SK-N-SH treated with all-trans-retinoic acid at 6 μM for 48 hours (cell line): ENCODE measurements at regions not wholly inside any gene's neighbourhood (a gene's known extent, or its start where the extent isn't known, plus 50 kb on each side); places are given as distances from the start of the nearest gene placed in this dataset.

Experiments used
- ISL1 ChIP-seq: fragments of 250-450 bp; sonication (Bioruptor Pico); IDR thresholded peaks from 2 replicates; pipeline ENCODE4 v2.1.2; 2022; ENCODE audit warnings: mild to moderate bottlenecking, moderate library complexity
- TF ChIP-seq, protein P1 (sequence below): fragments of 250-450 bp; sonication (Bioruptor Pico); IDR thresholded peaks from 2 replicates; pipeline ENCODE4 v1.8.0; 2020; ENCODE audit warnings: mild to moderate bottlenecking, moderate library complexity, borderline replicate concordance

DNA sequence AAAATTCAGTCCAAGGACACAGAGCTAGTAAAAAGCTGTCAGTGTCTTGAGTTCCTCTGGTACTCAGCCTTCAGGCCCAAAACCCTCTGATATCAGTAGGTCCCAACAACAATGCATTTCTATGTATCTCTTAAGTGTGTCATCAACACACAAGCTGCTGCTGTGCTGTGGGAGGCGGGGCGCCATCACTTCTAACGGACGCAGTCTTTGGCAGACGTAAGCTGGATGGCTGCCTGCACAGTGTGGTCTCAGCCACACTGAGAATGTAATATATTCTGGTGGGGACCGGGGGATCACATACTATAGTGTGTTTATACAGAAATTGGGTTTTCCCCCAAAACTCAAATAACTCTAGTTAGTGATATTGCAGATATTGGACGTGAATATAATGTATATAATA lies 123.9 kb downstream of the SUDS3 start:
- TF ChIP-seq ISL1 (CRISPR knock-in tag) = no peak
- TF ChIP-seq, protein P1, sequence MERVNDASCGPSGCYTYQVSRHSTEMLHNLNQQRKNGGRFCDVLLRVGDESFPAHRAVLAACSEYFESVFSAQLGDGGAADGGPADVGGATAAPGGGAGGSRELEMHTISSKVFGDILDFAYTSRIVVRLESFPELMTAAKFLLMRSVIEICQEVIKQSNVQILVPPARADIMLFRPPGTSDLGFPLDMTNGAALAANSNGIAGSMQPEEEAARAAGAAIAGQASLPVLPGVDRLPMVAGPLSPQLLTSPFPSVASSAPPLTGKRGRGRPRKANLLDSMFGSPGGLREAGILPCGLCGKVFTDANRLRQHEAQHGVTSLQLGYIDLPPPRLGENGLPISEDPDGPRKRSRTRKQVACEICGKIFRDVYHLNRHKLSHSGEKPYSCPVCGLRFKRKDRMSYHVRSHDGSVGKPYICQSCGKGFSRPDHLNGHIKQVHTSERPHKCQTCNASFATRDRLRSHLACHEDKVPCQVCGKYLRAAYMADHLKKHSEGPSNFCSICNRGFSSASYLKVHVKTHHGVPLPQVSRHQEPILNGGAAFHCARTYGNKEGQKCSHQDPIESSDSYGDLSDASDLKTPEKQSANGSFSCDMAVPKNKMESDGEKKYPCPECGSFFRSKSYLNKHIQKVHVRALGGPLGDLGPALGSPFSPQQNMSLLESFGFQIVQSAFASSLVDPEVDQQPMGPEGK (CRISPR knock-in tag) = no peak
